ENCODE measurements at regions not wholly inside any gene's neighbourhood (a gene's known extent, or its start where the extent isn't known, plus 50 kb on each side); places are given as distances from the start of the nearest gene placed in this dataset.
A peak's percentile ranks its signal among the peaks of the same experiment; 100 is the strongest.

DNA sequence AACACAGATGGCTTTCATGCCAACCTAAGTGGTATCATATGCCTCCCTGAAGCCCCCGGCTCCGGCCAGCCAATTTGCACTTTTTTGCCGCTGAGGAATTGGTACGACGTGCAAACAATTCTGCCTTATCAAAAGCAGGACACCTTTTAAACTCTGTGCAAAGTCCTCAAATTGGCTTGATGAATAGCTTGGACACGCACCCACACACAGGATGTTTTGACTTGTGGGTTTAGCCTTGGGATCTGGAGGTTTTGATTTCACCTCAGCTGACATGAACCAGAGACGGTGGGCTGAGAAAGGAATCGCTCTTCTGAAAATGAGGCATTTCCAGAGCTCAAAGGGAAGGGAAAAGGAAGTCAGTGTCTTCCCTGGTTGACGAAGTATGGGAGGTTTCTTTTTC lies 110.8 kb upstream of the SHOX start:
- Mint-ChIP-seq H3K27ac (0 out of 2 replicates have a peak overlapping the region, but pooled peaks have one; percentile 33), H3K27me3 (ENCODE audit: low read depth) (peaks cover 14% of the 10 kb centered on the region), H3K36me3 (peaks cover 2% of the 10 kb centered on the region; the same call in 1 of the 2 replicates), H3K4me1 (peaks cover 5% of the 10 kb centered on the region), H3K4me3 (no peak overlapping the region), H3K9me3 (no peaks in the 10 kb centered on the region)
- POLR2A ChIA-PET = no interaction called here
- CTCF ChIA-PET = no interaction called here
- DNase-seq (ENCODE audit: low spot score) = no peak
- TF ChIP-seq FOXP1 (CRISPR knock-in tag; IDR thresholded peaks at IDR 0.05; ENCODE audit: borderline replicate concordance) (no peak), NFE2L1 (CRISPR knock-in tag; IDR thresholded peaks at IDR 0.05) (no peak)
- no peak for ATAC-seq

DNA sequence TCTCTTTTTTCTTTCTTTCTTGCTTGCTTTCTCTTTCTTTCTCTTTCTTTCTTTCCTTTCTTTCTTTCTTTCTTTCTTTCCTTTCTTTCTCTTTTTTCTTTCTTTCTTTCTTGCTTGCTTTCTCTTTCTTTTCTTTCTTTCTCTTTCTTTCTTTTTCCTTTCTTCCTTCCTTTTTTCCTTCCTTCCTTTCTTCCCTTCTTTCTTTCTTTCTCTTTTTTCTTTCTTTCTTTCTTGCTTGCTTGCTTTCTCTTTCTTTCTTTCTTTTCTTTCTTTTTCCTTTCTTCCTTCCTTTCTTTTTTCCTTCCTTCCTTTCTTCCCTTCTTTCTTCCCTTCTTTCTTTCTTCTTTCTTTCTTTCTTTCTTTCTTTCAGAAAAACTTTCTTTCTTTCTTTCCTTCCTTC lies 108.1 kb upstream of the SHOX start:
- peaks cover 5% of the 10 kb centered on the region for H3K9me3 Mint-ChIP-seq
- no peak overlapping the region for H3K4me3 Mint-ChIP-seq
- ATAC-seq = no peak
- TF ChIP-seq, protein P1, sequence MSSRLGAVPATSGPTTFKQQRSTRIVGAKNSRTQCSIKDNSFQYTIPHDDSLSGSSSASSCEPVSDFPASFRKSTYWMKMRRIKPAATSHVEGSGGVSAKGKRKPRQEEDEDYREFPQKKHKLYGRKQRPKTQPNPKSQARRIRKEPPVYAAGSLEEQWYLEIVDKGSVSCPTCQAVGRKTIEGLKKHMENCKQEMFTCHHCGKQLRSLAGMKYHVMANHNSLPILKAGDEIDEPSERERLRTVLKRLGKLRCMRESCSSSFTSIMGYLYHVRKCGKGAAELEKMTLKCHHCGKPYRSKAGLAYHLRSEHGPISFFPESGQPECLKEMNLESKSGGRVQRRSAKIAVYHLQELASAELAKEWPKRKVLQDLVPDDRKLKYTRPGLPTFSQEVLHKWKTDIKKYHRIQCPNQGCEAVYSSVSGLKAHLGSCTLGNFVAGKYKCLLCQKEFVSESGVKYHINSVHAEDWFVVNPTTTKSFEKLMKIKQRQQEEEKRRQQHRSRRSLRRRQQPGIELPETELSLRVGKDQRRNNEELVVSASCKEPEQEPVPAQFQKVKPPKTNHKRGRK (CRISPR knock-in tag; IDR thresholded peaks at IDR 0.05; ENCODE audit: borderline replicate concordance) = 0 out of 2 replicates have a peak, but pooled peaks have one; percentile 35
- no peak for TF ChIP-seq GRHL2 (CRISPR knock-in tag; IDR thresholded peaks at IDR 0.05; ENCODE audit: insufficient replicate concordance, severe bottlenecking)
- POLR2A ChIA-PET = no interaction called here
- peaks cover 11% of the 10 kb centered on the region for H3K4me1 Mint-ChIP-seq
- peaks cover 13% of the 10 kb centered on the region for H3K27me3 Mint-ChIP-seq (ENCODE audit: low read depth)
- DNase-seq (ENCODE audit: low spot score) = no peak
- no peak overlapping the region for H3K27ac Mint-ChIP-seq
- peaks cover 6% of the 10 kb centered on the region for H3K36me3 Mint-ChIP-seq
- CTCF ChIA-PET = no interaction called here

DNA sequence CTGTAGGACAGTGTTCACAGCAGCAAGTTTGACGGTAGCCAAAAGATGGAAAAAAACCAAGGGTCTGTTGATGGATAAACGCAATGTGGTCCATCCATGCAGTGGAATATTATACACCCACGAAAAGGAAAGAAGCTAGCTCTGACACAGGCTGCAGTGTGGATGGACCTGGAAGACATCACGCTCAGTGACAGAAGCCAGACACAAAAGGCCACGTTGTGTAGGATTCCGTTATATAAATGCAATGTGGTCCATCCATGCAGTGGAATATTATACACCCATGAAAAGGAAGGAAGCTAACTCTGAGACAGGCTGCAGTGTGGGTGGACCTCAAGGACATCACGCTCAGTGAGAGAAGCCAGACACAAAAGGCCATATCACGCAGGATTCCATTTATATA lies 105.5 kb upstream of the SHOX start:
- Mint-ChIP-seq H3K36me3 (peaks cover 6% of the 10 kb centered on the region), H3K27me3 (ENCODE audit: low read depth) (peaks cover 21% of the 10 kb centered on the region), H3K4me1 (peaks cover 14% of the 10 kb centered on the region; the same call in 1 of the 2 replicates), H3K9me3 (peaks cover 6% of the 10 kb centered on the region), H3K4me3 (no peak overlapping the region), H3K27ac (no peak overlapping the region)
- CTCF ChIA-PET = no interaction called here
- POLR2A ChIA-PET = no interaction called here
- TF ChIP-seq CREM (CRISPR knock-in tag; IDR thresholded peaks at IDR 0.05) (no peak), GTF2I (CRISPR knock-in tag; conservative IDR thresholded peaks at IDR 0.05) (0 out of 2 replicates have a peak, but pooled peaks have one; percentile 29), HMGA2 (CRISPR knock-in tag; IDR thresholded peaks at IDR 0.05) (no peak), GRHL2 (CRISPR knock-in tag; IDR thresholded peaks at IDR 0.05; ENCODE audit: insufficient replicate concordance, severe bottlenecking) (no peak), ZNF423 (CRISPR knock-in tag; IDR thresholded peaks at IDR 0.05) (no peak)
- TF ChIP-seq, protein P1 (CRISPR knock-in tag; IDR thresholded peaks at IDR 0.05; ENCODE audit: borderline replicate concordance) = 0 out of 2 replicates have a peak, but pooled peaks have one; percentile 43
- ATAC-seq (no peak), DNase-seq (ENCODE audit: low spot score) (no peak)

DNA sequence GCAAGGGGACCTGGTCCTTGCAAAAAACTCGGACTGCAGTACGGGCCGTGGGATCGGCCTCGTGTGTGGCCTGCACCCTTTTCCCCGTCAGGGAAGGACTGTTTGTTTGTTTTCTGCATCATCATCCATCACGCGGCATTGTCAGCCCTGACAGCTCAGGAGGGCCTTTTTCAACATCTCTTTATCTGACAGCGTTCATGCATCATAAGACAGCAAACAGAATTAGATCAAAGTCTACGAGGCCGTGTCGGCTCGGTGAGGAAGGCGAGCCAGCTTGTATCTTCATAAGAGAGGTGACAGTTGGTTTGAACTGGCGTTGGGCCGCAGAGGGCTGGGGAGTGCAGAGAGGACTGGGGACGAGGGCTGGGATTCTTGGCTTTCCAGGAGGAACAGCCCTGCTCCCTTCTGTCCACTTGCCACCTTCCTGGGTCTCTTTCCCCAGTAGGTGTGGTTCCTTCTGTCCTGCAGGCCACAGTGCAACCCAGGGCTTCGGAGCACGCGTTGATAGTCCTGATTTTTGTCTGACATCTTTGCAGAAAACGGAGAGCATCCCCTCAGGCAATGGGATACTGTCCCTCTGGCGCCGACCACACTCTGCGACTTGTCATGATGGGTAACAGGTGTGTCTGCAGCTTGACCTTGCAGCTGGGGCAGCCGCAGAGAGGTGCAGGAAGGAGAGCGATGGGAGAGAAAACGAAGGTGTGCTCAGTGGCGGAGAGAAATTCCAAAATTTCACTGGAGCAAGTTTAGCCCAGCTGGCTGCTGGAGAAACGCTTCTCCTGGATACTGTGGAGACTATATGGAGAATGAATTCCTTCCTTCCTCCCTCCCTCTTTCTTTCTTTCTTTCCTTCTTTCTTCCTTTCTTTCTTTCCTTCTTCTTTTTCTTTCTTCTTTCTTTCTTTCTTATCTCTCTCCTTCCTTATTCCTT lies 104.0 kb upstream of the SHOX start:
- TF ChIP-seq TCF7 (CRISPR knock-in tag; IDR thresholded peaks at IDR 0.05; ENCODE audit: low read depth) = no peak
- TF ChIP-seq, protein P2, sequence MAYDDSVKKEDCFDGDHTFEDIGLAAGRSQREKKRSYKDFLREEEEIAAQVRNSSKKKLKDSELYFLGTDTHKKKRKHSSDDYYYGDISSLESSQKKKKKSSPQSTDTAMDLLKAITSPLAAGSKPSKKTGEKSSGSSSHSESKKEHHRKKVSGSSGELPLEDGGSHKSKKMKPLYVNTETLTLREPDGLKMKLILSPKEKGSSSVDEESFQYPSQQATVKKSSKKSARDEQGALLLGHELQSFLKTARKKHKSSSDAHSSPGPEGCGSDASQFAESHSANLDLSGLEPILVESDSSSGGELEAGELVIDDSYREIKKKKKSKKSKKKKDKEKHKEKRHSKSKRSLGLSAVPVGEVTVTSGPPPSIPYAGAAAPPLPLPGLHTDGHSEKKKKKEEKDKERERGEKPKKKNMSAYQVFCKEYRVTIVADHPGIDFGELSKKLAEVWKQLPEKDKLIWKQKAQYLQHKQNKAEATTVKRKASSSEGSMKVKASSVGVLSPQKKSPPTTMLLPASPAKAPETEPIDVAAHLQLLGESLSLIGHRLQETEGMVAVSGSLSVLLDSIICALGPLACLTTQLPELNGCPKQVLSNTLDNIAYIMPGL (CRISPR knock-in tag; IDR thresholded peaks at IDR 0.05) = no peak
- TF ChIP-seq, protein P3, sequence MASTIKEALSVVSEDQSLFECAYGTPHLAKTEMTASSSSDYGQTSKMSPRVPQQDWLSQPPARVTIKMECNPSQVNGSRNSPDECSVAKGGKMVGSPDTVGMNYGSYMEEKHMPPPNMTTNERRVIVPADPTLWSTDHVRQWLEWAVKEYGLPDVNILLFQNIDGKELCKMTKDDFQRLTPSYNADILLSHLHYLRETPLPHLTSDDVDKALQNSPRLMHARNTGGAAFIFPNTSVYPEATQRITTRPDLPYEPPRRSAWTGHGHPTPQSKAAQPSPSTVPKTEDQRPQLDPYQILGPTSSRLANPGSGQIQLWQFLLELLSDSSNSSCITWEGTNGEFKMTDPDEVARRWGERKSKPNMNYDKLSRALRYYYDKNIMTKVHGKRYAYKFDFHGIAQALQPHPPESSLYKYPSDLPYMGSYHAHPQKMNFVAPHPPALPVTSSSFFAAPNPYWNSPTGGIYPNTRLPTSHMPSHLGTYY (CRISPR knock-in tag; IDR thresholded peaks at IDR 0.05) = no peak
- TF ChIP-seq, protein P1 (CRISPR knock-in tag; IDR thresholded peaks at IDR 0.05; ENCODE audit: borderline replicate concordance) = peak; percentile 89
- TF ChIP-seq, protein P4, sequence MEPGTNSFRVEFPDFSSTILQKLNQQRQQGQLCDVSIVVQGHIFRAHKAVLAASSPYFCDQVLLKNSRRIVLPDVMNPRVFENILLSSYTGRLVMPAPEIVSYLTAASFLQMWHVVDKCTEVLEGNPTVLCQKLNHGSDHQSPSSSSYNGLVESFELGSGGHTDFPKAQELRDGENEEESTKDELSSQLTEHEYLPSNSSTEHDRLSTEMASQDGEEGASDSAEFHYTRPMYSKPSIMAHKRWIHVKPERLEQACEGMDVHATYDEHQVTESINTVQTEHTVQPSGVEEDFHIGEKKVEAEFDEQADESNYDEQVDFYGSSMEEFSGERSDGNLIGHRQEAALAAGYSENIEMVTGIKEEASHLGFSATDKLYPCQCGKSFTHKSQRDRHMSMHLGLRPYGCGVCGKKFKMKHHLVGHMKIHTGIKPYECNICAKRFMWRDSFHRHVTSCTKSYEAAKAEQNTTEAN (CRISPR knock-in tag; IDR thresholded peaks at IDR 0.05) = no peak
- TF ChIP-seq ZNF138 (CRISPR knock-in tag; conservative IDR thresholded peaks at IDR 0.05) = no peak
- peaks cover 4% of the 10 kb centered on the region; the same call in 1 of the 2 replicates for H3K36me3 Mint-ChIP-seq
- H3K27me3 Mint-ChIP-seq (ENCODE audit: low read depth) = peaks cover 23% of the 10 kb centered on the region
- H3K4me3 Mint-ChIP-seq = no peak overlapping the region
- ATAC-seq (peak; percentile 43), DNase-seq (ENCODE audit: low spot score) (no peak)
- H3K4me1 Mint-ChIP-seq = peaks cover 28% of the 10 kb centered on the region
- H3K27ac Mint-ChIP-seq = no peak overlapping the region
- ChIA-PET POLR2A (no interaction called here), CTCF (no interaction called here)
- H3K9me3 Mint-ChIP-seq = peaks cover 11% of the 10 kb centered on the region

Data from WTC11 (cell line).